ENCODE measurements at regions not wholly inside any gene's neighbourhood (a gene's known extent, or its start where the extent isn't known, plus 50 kb on each side); places are given as distances from the start of the nearest gene placed in this dataset.
A peak's percentile ranks its signal among the peaks of the same experiment; 100 is the strongest.

GRCh38 chr14:76551906-76552305, 176.0 kb downstream of the ESRRB start:
- no peak for DNase-seq

GRCh38 chr14:76564471-76565422, 188.8 kb downstream of the ESRRB start:
- no peak for DNase-seq

- no peak for DNase-seq
Measured at GRCh38 chr14:76566439-76566838, 190.5 kb downstream of the ESRRB start.

GRCh38 chr14:76574416-76575095, 186.7 kb upstream of the VASH1 start:
- no peak for DNase-seq

GRCh38 chr14:76575108-76575507, 186.2 kb upstream of the VASH1 start:
- DNase-seq: no peak

- DNase-seq: no peak
Measured at GRCh38 chr14:76576047-76576741, 185.1 kb upstream of the VASH1 start.

- DNase-seq: no peak
Measured at GRCh38 chr14:76577090-76577489, 184.2 kb upstream of the VASH1 start.

- no peak for DNase-seq
Measured at GRCh38 chr14:76577837-76578236, 183.4 kb upstream of the VASH1 start.

GRCh38 chr14:76580399-76580798, 180.9 kb upstream of the VASH1 start:
- no peak for DNase-seq

- no peak for DNase-seq
Measured at GRCh38 chr14:76580967-76581366, 180.3 kb upstream of the VASH1 start.

- DNase-seq: no peak
Measured at GRCh38 chr14:76581592-76581991, 179.7 kb upstream of the VASH1 start.

GRCh38 chr14:76582447-76582846, 178.8 kb upstream of the VASH1 start:
- DNase-seq: no peak

- DNase-seq: no peak
Measured at GRCh38 chr14:76583174-76583573, 178.1 kb upstream of the VASH1 start.

- no peak for DNase-seq
Measured at GRCh38 chr14:76583805-76584204, 177.5 kb upstream of the VASH1 start.

GRCh38 chr14:76584271-76584702, 177.0 kb upstream of the VASH1 start:
- DNase-seq: no peak

GRCh38 chr14:76585616-76586015, 175.7 kb upstream of the VASH1 start:
- DNase-seq: peak; percentile 33 to 42

- DNase-seq: no peak
Measured at GRCh38 chr14:76589246-76589645, 172.0 kb upstream of the VASH1 start.

- DNase-seq: no peak
Measured at GRCh38 chr14:76591266-76591665, 170.0 kb upstream of the VASH1 start.

- no peak for DNase-seq
Measured at GRCh38 chr14:76595266-76595665, 166.0 kb upstream of the VASH1 start.

- DNase-seq: no peak
Measured at GRCh38 chr14:76597387-76597786, 163.9 kb upstream of the VASH1 start.

- no peak for DNase-seq
Measured at GRCh38 chr14:76599141-76599540, 162.1 kb upstream of the VASH1 start.

GRCh38 chr14:76599559-76600287, 161.5 kb upstream of the VASH1 start:
- no peak for DNase-seq

GRCh38 chr14:76603713-76604112, 157.6 kb upstream of the VASH1 start:
- DNase-seq: no peak
